ENCODE measurements at regions not wholly inside any gene's neighbourhood (a gene's known extent, or its start where the extent isn't known, plus 50 kb on each side); places are given as distances from the start of the nearest gene placed in this dataset.

GRCh38 chr5:130796032-130796431 is 369.0 kb downstream of the HINT1 start:
- Mint-ChIP-seq H3K4me3 (ENCODE audit: unreplicated experiment) (no peak overlapping the region), H3K27me3 (ENCODE audit: low read depth) (no peaks in the 10 kb centered on the region), H3K27ac (ENCODE audit: unreplicated experiment) (no peak overlapping the region), H3K4me1 (ENCODE audit: low read depth) (no peaks in the 10 kb centered on the region), H3K9me3 (ENCODE audit: low read depth) (peaks cover 23% of the 10 kb centered on the region), H3K36me3 (ENCODE audit: low read depth) (peaks cover 3% of the 10 kb centered on the region)
- DNase-seq (ENCODE audit: low spot score): no peak
- TF ChIP-seq CTCF (IDR thresholded peaks at IDR 0.05): no peak

GRCh38 chr5:130795037-130795436 is 370.0 kb downstream of the HINT1 start:
- Mint-ChIP-seq H3K4me1 (ENCODE audit: low read depth) (no peaks in the 10 kb centered on the region), H3K4me3 (ENCODE audit: unreplicated experiment) (no peak overlapping the region), H3K9me3 (ENCODE audit: low read depth) (peaks cover 18% of the 10 kb centered on the region), H3K36me3 (ENCODE audit: low read depth) (peaks cover 3% of the 10 kb centered on the region), H3K27ac (ENCODE audit: unreplicated experiment) (no peak overlapping the region), H3K27me3 (ENCODE audit: low read depth) (no peaks in the 10 kb centered on the region)
- TF ChIP-seq CTCF (IDR thresholded peaks at IDR 0.05): no peak
- DNase-seq (ENCODE audit: low spot score): no peak

GRCh38 chr5:130777794-130778193 is 387.3 kb downstream of the HINT1 start:
- no peaks in the 10 kb centered on the region for H3K9me3 Mint-ChIP-seq (ENCODE audit: low read depth)
- no peaks in the 10 kb centered on the region for H3K36me3 Mint-ChIP-seq (ENCODE audit: low read depth)
- DNase-seq (ENCODE audit: low spot score): no peak
- no peak for TF ChIP-seq CTCF (IDR thresholded peaks at IDR 0.05)
- no peak overlapping the region for H3K4me3 Mint-ChIP-seq (ENCODE audit: unreplicated experiment)
- H3K4me1 Mint-ChIP-seq (ENCODE audit: low read depth): no peaks in the 10 kb centered on the region
- no peak overlapping the region for H3K27ac Mint-ChIP-seq (ENCODE audit: unreplicated experiment)
- H3K27me3 Mint-ChIP-seq (ENCODE audit: low read depth): peaks cover 9% of the 10 kb centered on the region

- no peak overlapping the region for H3K27ac Mint-ChIP-seq (ENCODE audit: unreplicated experiment)
- peaks cover 7% of the 10 kb centered on the region for H3K27me3 Mint-ChIP-seq (ENCODE audit: low read depth)
- TF ChIP-seq CTCF (IDR thresholded peaks at IDR 0.05): no peak
- H3K4me3 Mint-ChIP-seq (ENCODE audit: unreplicated experiment): no peak overlapping the region
- H3K4me1 Mint-ChIP-seq (ENCODE audit: low read depth): no peaks in the 10 kb centered on the region
- DNase-seq (ENCODE audit: low spot score): no peak
- no peaks in the 10 kb centered on the region for H3K9me3 Mint-ChIP-seq (ENCODE audit: low read depth)
- no peaks in the 10 kb centered on the region for H3K36me3 Mint-ChIP-seq (ENCODE audit: low read depth)
These were observed 391.2 kb downstream of the HINT1 start for GRCh38 chr5:130773813-130774212.

GRCh38 chr5:130762031-130762430 is 403.0 kb downstream of the HINT1 start:
- Mint-ChIP-seq H3K36me3 (ENCODE audit: low read depth) (no peaks in the 10 kb centered on the region), H3K9me3 (ENCODE audit: low read depth) (peaks cover 8% of the 10 kb centered on the region), H3K27ac (ENCODE audit: unreplicated experiment) (no peak overlapping the region), H3K4me1 (ENCODE audit: low read depth) (peaks cover 9% of the 10 kb centered on the region), H3K4me3 (ENCODE audit: unreplicated experiment) (no peak overlapping the region), H3K27me3 (ENCODE audit: low read depth) (no peaks in the 10 kb centered on the region)
- DNase-seq (ENCODE audit: low spot score): no peak
- TF ChIP-seq CTCF (IDR thresholded peaks at IDR 0.05): no peak

All from chondrocyte (in vitro differentiated cells).